Activated CD8-positive, alpha-beta memory T cell treated with anti-CD3 and anti-CD28 coated beads, Interleukin-2, amount 50 U/mL, for 1 hour (primary cell): ENCODE measurements at regions not wholly inside any gene's neighbourhood (a gene's known extent, or its start where the extent isn't known, plus 50 kb on each side); places are given as distances from the start of the nearest gene placed in this dataset.
"Not testable (repeated sequence)": the region's sequence is repeated elsewhere in the genome, so short reads cannot be mapped to it uniquely, and the experiment has no call there.

Source experiments
- DNase-seq: peaks from one replicate; pipeline ENCODE4 v3.0.0-alpha.2; 2020; ENCODE audit errors: extremely low read depth

- no peak for DNase-seq
These were observed 109.6 kb downstream of the KLF5 start for GRCh38 chr13:73168226-73168952.

DNA sequence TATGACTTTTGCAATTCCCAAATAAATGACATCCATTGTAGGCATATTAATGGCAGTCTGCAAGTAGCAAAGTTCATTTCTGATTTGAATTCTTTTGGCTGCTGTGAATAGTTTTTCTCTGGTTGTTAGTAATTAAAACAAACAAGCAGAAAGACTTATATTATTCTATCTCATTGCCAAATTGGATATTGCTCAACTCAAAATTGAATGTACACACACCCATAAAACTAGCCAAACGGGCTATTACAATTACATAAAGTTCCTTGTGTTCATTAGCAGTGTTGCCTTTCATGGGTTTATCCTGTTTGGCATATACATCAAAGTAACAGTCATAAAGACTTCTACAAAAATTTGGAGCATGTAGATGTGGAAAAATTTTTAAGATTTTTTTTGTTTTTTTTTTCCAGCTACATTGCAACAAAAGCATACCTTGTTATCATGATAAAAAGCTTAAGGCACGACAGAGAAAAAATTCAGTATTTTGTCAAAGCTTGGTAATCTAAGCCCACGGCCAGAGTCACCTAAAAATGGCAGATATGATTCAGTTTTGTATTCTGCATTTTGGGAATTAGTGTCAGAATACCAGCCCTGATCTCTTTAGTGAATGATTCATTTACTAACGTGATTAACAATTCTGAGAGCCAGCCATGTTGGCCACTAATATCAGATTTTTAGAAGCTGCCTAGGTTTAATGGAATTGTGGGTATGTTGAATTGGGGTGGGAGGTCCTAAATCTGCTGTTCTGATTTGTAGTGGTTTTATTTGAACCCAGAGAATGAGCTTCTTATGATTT lies 108.4 kb downstream of the KLF5 start:
- DNase-seq: no peak

DNA sequence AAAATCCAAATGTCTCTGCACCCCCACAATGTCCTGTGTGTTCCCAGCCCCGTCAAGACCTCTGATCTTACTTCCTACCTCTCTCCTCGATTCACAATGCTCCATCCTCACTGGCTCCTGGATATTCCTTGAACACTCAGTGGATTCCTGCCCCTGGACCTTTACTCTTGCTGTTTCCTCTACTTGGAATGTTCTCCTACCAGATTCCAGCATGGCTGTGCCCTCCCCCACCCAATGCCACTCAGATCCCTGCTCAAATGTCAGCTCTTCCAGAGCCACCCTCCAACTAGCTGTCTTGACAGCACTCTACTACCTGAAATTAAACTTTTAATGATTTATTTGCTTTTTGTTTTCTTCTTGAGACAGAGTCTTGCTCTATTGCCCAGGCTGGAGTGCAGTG lies 107.4 kb downstream of the KLF5 start:
- no peak for DNase-seq

DNA sequence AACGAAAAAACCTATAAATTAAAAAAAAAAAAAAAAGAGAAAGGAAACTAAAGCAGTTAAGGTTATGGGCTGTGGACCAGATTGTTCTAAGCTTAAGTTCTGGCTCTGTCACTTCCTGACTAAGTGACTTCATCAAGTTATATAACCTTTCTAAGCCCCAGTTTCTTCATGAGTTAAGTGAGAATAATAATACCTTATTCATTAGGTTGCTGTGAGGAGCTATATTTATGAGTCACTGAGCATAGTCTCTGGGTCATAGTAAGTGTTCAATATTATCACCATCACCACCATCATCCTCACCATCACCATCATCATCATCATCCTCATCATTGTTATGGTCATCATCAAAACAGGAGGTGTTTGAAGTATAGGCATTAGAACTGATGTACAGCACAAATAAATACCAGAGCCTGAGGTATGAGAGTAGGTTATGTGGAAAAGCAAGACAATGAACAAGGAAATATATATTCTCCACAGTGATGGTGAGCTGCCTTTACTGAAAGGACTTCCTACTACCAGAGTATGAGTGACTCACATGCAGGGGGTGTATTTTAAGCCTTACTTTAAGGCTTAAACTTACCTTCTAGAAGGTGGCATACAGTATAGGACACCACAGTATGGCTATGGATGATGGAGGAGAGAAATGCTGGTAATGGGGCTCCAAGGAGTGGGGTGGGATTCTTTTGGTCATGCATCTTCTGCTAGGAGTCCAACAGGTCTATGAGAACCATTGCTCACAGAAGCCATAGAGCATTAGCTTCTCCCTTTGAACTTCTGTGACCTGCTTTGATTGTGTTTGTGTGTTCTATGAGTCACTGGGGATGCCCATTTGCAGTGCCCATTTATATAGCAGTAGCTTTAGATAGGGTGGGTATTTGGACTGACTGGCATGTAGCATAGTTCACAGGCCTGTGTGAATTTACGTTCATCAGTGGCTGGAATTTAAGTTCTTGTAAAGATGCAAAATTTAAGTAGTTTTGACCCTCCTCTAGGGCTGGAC lies 104.4 kb downstream of the KLF5 start:
- DNase-seq: no peak

- DNase-seq: not testable (repeated sequence)
These were observed 101.7 kb downstream of the KLF5 start for GRCh38 chr13:73160371-73161031.

- no peak for DNase-seq
These were observed 100.0 kb downstream of the KLF5 start for GRCh38 chr13:73158851-73159250.

GRCh38 chr13:73157031-73157430 lies 98.2 kb downstream of the KLF5 start:
- DNase-seq: no peak

DNA sequence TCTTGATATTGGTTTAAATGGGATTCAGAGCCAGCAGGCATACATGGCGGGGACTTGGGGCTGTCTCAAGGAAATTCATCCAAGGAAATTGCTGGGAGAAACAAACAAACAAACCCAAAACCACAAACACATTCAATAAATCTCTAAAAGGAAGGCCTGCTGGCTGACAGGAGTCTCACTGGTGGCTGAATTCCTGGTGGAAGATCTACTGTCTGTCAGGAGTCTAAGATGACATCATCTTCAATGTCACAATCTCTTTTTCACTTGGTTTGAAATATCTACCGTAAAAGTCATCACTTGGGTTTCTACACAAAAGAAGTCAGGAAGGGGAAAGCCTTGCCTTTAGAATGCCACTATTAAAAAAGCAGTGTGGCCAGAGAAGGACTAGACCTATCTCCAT lies 87.9 kb downstream of the KLF5 start:
- no peak for DNase-seq

DNA sequence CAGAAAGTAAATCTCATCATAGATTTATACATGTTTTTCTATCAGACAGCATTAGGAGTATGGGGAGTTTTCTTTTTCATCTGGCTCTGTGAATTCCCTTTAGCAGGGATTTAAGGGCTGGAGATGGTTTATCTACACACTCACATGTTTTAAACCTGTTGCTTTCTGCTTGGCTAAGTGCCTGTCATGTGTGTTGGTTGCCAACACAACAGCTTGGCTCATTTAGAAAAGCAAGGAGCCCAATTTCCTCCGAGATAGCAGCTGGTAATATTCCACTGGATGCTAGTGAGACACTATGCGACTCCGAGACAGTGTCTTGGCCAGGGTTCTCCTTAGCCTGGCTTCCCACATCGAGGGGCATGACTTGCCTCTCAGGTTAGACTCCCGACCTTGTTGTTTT lies 83.3 kb downstream of the KLF5 start:
- no peak for DNase-seq

- DNase-seq: no peak
These were observed 82.5 kb downstream of the KLF5 start for GRCh38 chr13:73141292-73141771.

GRCh38 chr13:73140801-73141200 lies 82.0 kb downstream of the KLF5 start:
- no peak for DNase-seq

- DNase-seq: no peak
These were observed 80.1 kb downstream of the KLF5 start for GRCh38 chr13:73138638-73139491.

- no peak for DNase-seq
These were observed 79.5 kb downstream of the KLF5 start for GRCh38 chr13:73138276-73138637.

DNA sequence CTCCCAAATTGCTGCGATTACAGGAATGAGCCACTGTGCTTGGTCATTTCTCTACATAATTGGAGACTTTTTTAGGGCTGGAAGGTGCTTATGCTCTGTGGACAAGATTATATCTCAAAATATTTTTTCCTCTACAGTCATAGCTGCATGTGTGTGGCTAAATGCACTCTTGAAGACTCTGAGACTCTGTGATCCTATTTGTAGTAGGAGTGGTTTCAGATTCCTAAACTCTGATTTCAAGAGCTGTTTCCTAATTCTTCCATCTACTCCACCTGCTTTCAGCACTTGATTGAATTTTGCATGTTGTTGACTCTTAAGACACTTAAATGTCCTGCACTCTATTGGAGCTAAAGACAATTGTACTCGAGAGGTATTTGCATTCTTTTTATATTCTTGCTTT lies 78.0 kb downstream of the KLF5 start:
- DNase-seq: no peak

GRCh38 chr13:73133531-73133930 lies 74.7 kb downstream of the KLF5 start:
- DNase-seq: no peak

GRCh38 chr13:73131247-73131646 lies 72.4 kb downstream of the KLF5 start:
- no peak for DNase-seq

DNA sequence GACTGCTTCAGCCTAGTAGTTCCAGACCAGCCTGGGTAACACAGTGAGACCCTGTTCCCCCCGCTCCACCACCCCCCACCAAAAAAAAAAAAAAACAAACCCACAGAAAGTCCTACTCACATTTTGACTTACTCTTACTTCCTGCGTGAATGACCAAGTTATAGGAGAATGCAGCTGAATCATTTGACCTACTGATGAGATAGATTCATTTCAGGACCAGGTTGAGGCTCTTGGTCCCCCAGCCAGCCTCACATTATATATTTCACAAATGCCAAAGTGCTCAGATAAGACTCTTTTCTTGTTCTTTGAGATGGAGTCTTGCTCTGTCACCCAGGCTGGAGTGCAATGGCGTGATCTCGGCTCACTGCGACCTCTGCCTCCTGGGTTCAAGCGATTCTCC lies 70.2 kb downstream of the KLF5 start:
- no peak for DNase-seq
